ENCODE measurements at regions not wholly inside any gene's neighbourhood (a gene's known extent, or its start where the extent isn't known, plus 50 kb on each side); places are given as distances from the start of the nearest gene placed in this dataset.

- intact Hi-C loops (cut with DNase I): no loop called here
- no peaks in the 10 kb centered on the region for H3K9me3 ChIP-seq
- no peak overlapping the region for H3K4me3 ChIP-seq
- H3K27me3 ChIP-seq: no peaks in the 10 kb centered on the region
- H3K4me1 ChIP-seq: no peaks in the 10 kb centered on the region
- no peak overlapping the region for H3K27ac ChIP-seq
- no peaks in the 10 kb centered on the region for H3K36me3 ChIP-seq
- TF ChIP-seq CTCF (IDR thresholded peaks at IDR 0.05): no peak
- DNase-seq (ENCODE audit: low spot score in 2 of 2): no peak
Measured at GRCh38 chr15:53445531-53445930, 313.9 kb downstream of the WDR72 start.

- no peaks in the 10 kb centered on the region for H3K9me3 ChIP-seq
- TF ChIP-seq CTCF (IDR thresholded peaks at IDR 0.05): no peak
- H3K36me3 ChIP-seq: no peaks in the 10 kb centered on the region
- H3K4me1 ChIP-seq: no peaks in the 10 kb centered on the region
- H3K27me3 ChIP-seq: no peaks in the 10 kb centered on the region
- intact Hi-C loops (cut with DNase I): no loop called here
- DNase-seq (ENCODE audit: low spot score in 2 of 2): no peak
- H3K4me3 ChIP-seq: no peak overlapping the region
- no peak overlapping the region for H3K27ac ChIP-seq
Measured at GRCh38 chr15:53437985-53438841, 321.2 kb downstream of the WDR72 start.

DNA sequence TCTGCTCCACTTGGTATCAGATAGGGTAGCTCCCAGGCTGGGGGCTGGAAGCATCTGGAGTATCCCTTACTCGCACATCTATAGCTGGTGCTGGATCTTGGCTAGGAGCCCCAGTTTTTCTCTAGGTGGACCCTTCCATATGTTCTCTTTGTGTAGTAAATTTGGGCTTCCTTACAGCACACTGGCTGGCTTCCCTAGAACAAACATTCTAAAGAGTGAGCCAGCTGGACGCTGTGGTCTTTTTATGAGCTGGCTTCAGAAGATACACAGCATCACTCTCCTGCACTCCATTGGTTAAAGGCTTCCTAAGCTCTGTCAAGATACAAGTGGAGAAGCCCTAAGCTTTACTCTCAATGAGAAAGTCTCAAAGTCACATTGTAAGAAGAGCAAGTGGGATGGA, 322.1 kb downstream of the WDR72 start:
- DNase-seq (ENCODE audit: low spot score in 2 of 2): no peak
- H3K4me1 ChIP-seq: no peaks in the 10 kb centered on the region
- no peaks in the 10 kb centered on the region for H3K9me3 ChIP-seq
- intact Hi-C loops (cut with DNase I): no loop called here
- no peak overlapping the region for H3K27ac ChIP-seq
- no peak overlapping the region for H3K4me3 ChIP-seq
- no peaks in the 10 kb centered on the region for H3K36me3 ChIP-seq
- no peak for TF ChIP-seq CTCF (IDR thresholded peaks at IDR 0.05)
- no peaks in the 10 kb centered on the region for H3K27me3 ChIP-seq

DNA sequence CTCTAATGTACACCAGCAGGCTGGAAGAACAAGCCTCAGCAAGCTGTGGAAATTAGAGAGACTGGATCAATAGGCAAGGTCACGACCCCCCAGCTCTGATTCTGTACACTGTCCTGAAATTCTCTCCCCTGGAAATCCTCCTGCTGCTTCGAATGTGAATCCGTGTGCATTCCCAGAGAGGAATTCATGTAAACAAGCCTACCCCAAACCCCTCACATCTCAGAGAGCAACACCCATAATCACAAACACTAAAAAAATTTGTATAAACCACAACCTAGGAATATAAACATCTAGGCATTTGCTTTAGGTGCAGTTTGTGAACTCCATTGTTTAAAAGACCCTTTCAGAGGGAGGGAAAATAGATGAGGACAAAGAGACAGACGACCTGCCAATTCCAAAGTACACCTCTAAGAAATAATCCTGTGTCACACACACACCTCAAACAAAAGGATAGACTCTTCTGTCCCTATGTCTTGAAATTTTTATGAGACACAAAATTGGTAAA, 325.2 kb downstream of the WDR72 start:
- H3K4me1 ChIP-seq: no peaks in the 10 kb centered on the region
- H3K9me3 ChIP-seq: no peaks in the 10 kb centered on the region
- no peaks in the 10 kb centered on the region for H3K27me3 ChIP-seq
- no peak for TF ChIP-seq CTCF (IDR thresholded peaks at IDR 0.05)
- no peak overlapping the region for H3K27ac ChIP-seq
- DNase-seq (ENCODE audit: low spot score in 2 of 2): no peak
- no peak overlapping the region for H3K4me3 ChIP-seq
- H3K36me3 ChIP-seq: no peaks in the 10 kb centered on the region
- intact Hi-C loops (cut with DNase I): no loop called here

- intact Hi-C loops (cut with DNase I): no loop called here
- H3K9me3 ChIP-seq: no peaks in the 10 kb centered on the region
- H3K27ac ChIP-seq: no peak overlapping the region
- H3K27me3 ChIP-seq: no peaks in the 10 kb centered on the region
- no peaks in the 10 kb centered on the region for H3K4me1 ChIP-seq
- H3K36me3 ChIP-seq: no peaks in the 10 kb centered on the region
- H3K4me3 ChIP-seq: no peak overlapping the region
- no peak for TF ChIP-seq CTCF (IDR thresholded peaks at IDR 0.05)
- DNase-seq (ENCODE audit: low spot score in 2 of 2): no peak
Measured at GRCh38 chr15:53416219-53416940, 343.1 kb downstream of the WDR72 start.
